Activated naive CD8-positive, alpha-beta T cell treated with anti-CD3 and anti-CD28 coated beads, Interleukin-2, amount 50 U/mL, for 24 hours (primary cell): ENCODE measurements at regions not wholly inside any gene's neighbourhood (a gene's known extent, or its start where the extent isn't known, plus 50 kb on each side); places are given as distances from the start of the nearest gene placed in this dataset.
"Not testable (repeated sequence)": the region's sequence is repeated elsewhere in the genome, so short reads cannot be mapped to it uniquely, and the experiment has no call there.

Source experiments
- ATAC-seq: fragments of 150-1000 bp; cut with Tn5 transposase; one replicate; pipeline ENCODE4 v1.10.0; 2021
- DNase-seq: peaks from one replicate; pipeline ENCODE4 v3.0.0; 2021
- H3K27ac Mint-ChIP-seq: one replicate; pipeline ENCODE4 v1.8.0; 2021; ENCODE audit warnings: mild to moderate bottlenecking, mixed read lengths
- H3K27me3 Mint-ChIP-seq: one replicate; pipeline ENCODE4 v1.8.0; 2021; ENCODE audit warnings: mixed read lengths
- H3K36me3 Mint-ChIP-seq: one replicate; pipeline ENCODE4 v1.8.0; 2021; ENCODE audit warnings: low read depth, mixed read lengths
- H3K4me1 Mint-ChIP-seq: one replicate; pipeline ENCODE4 v1.8.0; 2021; ENCODE audit warnings: mixed read lengths
- H3K4me3 Mint-ChIP-seq: one replicate; pipeline ENCODE4 v1.8.0; 2021; ENCODE audit warnings: mild to moderate bottlenecking, moderate library complexity, mixed read lengths
- H3K9me3 Mint-ChIP-seq: one replicate; pipeline ENCODE4 v1.8.0; 2021; ENCODE audit warnings: mixed read lengths

DNA sequence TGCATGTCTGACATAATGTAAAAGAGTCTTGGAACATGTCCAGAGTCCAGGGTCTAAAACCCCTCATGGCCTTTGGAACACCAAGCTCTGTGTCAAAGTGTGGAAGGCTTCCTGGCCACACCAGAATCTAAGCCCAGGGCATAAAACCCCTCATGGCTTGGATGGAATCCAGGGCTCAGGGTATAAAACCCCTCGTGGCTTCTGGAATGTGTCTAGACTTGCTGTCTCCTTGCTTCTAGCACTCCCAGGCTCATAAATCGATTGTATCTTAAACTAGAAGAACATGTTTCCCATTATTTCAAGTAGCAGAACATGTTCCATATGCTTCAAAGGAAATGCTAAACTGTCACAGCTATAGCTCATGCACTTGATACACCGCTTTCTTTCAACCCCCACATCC, 504.1 kb upstream of the SYNCRIP start:
- not testable (repeated sequence) for ATAC-seq, H3K9me3 Mint-ChIP-seq, DNase-seq, H3K27me3 Mint-ChIP-seq, H3K4me1 Mint-ChIP-seq, H3K36me3 Mint-ChIP-seq, H3K27ac Mint-ChIP-seq, H3K4me3 Mint-ChIP-seq

DNA sequence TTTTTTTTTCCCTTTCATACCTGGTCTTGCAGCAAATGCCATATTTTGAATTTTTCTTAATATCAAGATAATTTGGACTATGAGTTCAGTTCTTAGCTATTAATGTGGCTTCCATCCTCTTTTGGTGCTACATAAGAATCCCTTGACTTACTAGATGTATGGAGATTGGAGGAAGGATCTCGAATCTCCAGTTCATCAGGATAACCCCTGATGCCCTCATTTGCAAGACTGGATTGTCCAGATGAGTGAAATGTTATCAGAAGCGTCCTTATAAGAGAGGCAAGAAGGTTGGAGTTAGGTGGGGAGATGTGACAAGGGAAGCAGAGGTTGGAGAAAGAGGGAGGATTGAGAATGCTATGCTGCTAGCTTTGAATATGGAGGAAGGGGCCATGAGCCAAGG, 499.6 kb upstream of the SYNCRIP start:
- Mint-ChIP-seq H3K27ac (no peak overlapping the region), H3K4me1 (no peaks in the 10 kb centered on the region), H3K4me3 (no peak overlapping the region), H3K27me3 (no peaks in the 10 kb centered on the region), H3K9me3 (peaks cover 10% of the 10 kb centered on the region), H3K36me3 (no peaks in the 10 kb centered on the region)
- DNase-seq (no peak), ATAC-seq (no peak)

DNA sequence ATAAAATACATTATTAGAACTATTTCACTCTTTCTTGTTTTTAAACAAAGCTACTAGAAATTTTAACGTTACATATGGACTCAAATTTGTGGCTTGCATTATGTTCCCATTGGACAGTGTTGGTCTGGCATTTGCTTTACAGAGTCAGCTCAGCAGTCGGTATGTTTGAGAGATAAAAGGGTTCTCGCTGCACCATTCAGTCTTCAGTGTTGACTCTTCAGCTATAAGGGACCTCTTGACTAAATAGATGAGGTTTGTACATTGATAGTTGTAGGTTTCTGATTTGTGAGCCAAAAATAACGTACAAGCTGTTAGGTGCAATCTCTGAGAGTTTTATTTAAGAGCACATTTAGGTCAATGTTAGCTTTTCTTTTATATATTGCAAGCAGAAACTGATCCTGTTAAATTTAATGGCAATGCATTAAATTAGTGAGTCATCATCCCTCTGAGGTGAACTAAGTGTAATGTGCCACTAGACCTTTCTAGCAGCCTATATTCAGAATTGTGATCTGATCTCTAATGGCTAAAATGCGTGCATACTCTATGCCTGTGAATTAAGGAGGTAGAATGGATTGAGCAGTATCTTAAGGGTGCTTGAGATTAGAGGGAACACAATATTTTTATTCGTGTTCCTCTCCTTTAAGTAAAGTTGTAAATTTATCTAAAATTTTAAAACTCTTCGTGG, 485.6 kb upstream of the SYNCRIP start:
- Mint-ChIP-seq H3K4me3 (no peak overlapping the region), H3K27ac (no peak overlapping the region), H3K36me3 (no peaks in the 10 kb centered on the region), H3K4me1 (no peaks in the 10 kb centered on the region), H3K9me3 (peaks cover 29% of the 10 kb centered on the region), H3K27me3 (no peaks in the 10 kb centered on the region)
- no peak for ATAC-seq
- DNase-seq = no peak

DNA sequence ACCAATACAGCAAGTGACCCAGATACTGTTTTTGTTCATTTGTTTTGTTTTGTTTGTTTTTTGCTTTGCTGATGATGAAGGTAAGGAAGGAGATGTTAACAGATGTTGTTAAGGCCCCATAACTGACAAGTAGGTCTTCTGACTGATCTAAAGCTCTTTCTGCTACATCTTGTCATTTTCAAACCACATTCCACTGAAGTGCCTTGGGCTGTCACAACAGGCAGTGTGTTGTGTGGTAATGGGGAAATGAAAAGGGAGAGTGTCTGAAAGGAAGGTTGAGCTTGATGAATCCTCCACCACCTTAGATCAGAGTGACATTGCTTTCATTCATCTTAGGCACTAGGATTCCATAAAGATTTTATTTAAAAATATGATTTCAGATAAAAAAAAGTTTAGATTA, 479.4 kb upstream of the SYNCRIP start:
- Mint-ChIP-seq H3K9me3 (peaks cover 3% of the 10 kb centered on the region), H3K27ac (no peak overlapping the region), H3K27me3 (no peaks in the 10 kb centered on the region), H3K4me1 (no peaks in the 10 kb centered on the region), H3K4me3 (no peak overlapping the region), H3K36me3 (no peaks in the 10 kb centered on the region)
- DNase-seq (no peak), ATAC-seq (no peak)

DNA sequence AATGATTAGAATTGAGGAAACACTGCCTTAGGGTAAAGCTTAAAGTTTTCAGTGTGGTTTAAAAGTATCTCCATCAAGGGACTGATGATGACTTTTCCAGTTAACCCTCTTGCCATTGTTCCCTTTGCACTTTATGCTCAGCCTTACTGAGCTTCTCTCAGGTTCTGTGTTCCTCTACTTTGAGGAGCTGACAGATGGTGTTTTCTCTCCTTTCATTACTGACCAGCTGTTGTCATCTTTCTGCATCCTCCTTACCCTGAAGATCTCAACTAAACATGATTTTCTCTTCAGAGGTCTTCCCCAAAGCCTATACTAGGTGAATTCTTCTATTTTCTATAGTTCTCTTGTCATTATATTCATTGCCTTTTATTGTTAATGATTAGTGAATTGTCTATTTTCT, 475.6 kb upstream of the SYNCRIP start:
- ATAC-seq = no peak
- H3K9me3 Mint-ChIP-seq = peaks cover 3% of the 10 kb centered on the region
- H3K4me3 Mint-ChIP-seq = no peak overlapping the region
- DNase-seq = no peak
- H3K4me1 Mint-ChIP-seq = no peaks in the 10 kb centered on the region
- H3K27ac Mint-ChIP-seq = no peak overlapping the region
- no peaks in the 10 kb centered on the region for H3K27me3 Mint-ChIP-seq
- no peaks in the 10 kb centered on the region for H3K36me3 Mint-ChIP-seq

DNA sequence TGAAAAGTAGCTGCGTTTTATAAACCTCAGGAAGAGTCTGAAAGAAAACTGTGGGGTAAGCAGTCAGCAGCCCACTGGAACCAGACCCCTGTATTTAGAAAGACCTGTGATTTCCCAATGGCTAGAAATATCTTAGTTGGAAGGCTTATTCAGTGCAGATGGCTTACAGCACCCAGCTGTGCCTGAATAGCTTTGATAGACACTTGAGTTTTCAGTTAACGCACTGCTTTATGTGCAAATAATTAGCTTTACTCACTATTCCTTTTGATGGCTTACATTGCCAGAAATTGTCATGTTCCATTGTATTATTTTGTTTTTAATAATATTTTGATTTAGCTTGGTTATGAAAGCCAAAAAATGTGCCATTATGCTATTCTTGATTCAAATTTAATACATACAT, 465.3 kb upstream of the SYNCRIP start:
- Mint-ChIP-seq H3K4me3 (no peak overlapping the region), H3K36me3 (no peaks in the 10 kb centered on the region), H3K9me3 (peaks cover 20% of the 10 kb centered on the region), H3K27ac (no peak overlapping the region), H3K4me1 (no peaks in the 10 kb centered on the region), H3K27me3 (no peaks in the 10 kb centered on the region)
- ATAC-seq = no peak
- DNase-seq = no peak

DNA sequence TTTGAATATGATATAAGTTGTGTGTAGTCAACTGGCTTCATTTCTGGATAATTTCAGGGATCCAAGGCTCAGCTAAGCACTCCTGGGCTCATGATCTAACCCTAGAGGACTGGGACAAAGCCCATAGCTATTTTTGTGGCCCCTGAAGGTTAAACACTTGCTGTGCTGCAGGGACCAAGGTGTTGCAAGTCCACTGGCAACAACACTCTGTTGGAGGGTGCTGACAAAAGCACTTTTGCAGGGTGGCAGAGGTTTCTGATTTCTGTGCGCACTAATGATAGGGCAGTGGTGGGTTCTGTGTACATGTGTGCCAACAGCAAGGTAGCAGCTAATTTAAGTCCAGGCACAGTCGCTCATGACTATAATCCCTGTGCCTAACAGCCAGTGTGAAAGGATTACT, 445.3 kb upstream of the SYNCRIP start:
- H3K4me1 Mint-ChIP-seq = no peaks in the 10 kb centered on the region
- no peak overlapping the region for H3K4me3 Mint-ChIP-seq
- H3K27ac Mint-ChIP-seq = no peak overlapping the region
- peaks cover 25% of the 10 kb centered on the region for H3K9me3 Mint-ChIP-seq
- DNase-seq (no peak), ATAC-seq (no peak)
- H3K27me3 Mint-ChIP-seq = no peaks in the 10 kb centered on the region
- H3K36me3 Mint-ChIP-seq = no peaks in the 10 kb centered on the region

DNA sequence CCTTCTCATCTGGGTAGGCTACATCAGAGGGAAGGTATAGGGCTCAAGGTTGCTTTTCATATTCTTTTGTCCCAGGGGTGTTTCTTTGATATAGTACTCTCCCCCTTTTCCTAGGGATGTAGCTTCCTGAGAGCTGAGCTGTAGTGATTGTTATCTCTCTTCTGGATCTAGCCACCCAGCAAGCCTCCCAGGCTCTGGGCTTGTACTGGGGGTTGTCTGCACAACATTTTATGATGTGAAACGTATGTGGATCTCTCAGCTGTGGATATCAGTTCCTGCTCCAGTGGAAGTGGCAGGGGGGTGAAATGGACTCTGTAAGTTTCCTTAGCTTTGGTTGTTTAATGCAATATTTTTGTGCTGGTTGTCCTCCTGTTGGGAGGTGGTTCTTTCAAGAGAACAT, 437.3 kb upstream of the SYNCRIP start:
- Mint-ChIP-seq H3K4me3 (no peak overlapping the region), H3K4me1 (no peaks in the 10 kb centered on the region), H3K9me3 (peaks cover 11% of the 10 kb centered on the region), H3K27ac (no peak overlapping the region), H3K36me3 (no peaks in the 10 kb centered on the region), H3K27me3 (no peaks in the 10 kb centered on the region)
- ATAC-seq (no peak), DNase-seq (no peak)

DNA sequence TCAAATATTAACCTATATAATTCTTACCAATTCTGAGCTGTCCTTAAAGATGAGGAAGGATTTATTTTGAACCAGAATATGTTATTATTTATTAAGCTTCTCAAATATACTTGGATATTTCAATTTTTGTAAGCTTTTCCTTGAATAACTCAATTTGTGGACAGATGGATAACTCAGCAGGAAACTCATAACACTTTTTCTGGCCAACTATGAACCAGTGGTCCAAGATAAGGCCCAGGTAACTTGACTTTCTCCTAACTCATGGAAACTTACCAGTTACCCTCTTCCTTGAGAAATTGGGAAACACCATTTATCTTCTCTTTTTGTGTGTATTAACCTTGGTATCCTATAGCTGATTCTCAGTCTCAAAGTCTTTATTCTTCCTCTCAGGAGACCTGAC, 427.5 kb upstream of the SYNCRIP start:
- H3K4me1 Mint-ChIP-seq = no peaks in the 10 kb centered on the region
- ATAC-seq = no peak
- no peak overlapping the region for H3K4me3 Mint-ChIP-seq
- H3K27me3 Mint-ChIP-seq = no peaks in the 10 kb centered on the region
- H3K27ac Mint-ChIP-seq = no peak overlapping the region
- no peak for DNase-seq
- no peaks in the 10 kb centered on the region for H3K36me3 Mint-ChIP-seq
- peaks cover 2% of the 10 kb centered on the region for H3K9me3 Mint-ChIP-seq

DNA sequence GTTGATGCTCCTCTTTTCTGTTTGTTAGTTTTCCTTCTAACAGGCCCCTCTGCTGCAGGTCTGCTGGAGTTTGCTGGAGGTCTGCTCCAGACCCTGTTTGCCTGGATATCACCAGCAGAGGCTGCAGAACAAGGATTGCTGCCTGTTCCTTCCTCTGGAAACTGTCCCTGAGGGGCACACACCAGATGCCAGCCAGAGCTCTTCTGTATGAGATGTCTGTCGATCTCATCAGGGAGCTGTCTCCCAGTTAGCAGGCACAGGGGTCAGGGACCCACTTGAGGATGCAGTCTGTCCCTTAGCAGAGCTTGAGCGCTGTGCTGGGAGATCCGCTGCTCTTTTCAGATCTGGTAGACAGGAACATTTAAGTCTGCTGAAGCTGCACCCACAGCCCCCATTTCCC, 422.3 kb upstream of the SYNCRIP start:
- H3K4me3 Mint-ChIP-seq, ATAC-seq, H3K27ac Mint-ChIP-seq, H3K27me3 Mint-ChIP-seq, H3K9me3 Mint-ChIP-seq, H3K36me3 Mint-ChIP-seq, DNase-seq, H3K4me1 Mint-ChIP-seq: not testable (repeated sequence)

DNA sequence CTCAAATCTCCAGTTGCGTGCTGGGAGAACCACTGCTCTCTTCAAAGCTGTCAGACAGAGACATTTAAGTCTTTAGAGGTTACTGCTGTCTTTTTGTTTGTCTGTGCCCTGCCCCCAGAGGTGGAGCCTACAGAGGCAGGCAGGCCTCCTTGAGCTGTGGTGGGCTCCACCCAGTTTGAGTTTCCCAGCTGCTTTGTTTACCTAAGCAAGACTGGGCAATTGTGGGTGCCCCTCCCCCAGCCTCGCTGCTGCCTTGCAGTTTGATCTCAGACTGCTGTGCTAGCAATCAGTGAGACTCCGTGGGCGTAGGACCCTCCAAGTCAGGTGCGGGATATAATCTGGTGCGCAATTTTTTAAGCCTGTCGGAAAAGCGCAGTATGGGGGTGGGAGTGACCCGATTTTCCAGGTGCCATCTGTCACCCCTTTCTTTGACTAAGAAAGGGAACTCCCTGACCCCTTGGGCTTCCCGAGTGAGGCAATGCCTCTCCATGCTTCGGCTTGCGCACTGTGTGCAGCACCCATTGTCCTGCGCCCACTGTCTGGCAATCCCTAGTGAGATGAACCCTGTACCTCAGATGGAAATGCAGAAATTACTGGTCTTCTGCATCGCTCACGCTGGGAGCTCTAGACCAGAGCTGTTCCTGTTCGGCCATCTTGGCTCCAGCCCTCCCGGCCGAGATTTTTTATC, 414.8 kb upstream of the SYNCRIP start:
- not testable (repeated sequence) for H3K9me3 Mint-ChIP-seq, H3K36me3 Mint-ChIP-seq, ATAC-seq, H3K27ac Mint-ChIP-seq, DNase-seq, H3K27me3 Mint-ChIP-seq, H3K4me3 Mint-ChIP-seq, H3K4me1 Mint-ChIP-seq

DNA sequence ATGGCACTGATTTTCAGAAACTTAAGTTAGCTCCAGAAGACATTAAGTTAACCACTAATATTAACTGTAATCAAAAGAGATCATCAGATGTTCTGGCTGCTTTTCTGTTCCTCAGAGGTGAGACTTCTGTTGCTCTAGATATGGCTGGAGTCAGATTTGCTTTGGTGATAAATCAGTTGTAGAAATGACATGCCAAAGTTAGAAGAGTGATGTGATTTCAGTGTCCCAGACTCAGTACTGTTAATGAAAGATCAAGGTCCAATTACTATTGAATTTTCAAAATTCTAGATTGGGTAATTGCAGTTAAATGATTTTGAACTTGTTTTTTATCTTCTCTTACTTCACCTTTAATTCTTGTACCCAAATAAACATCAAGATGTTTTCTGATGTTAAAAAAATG, 402.4 kb upstream of the SYNCRIP start:
- no peaks in the 10 kb centered on the region for H3K4me1 Mint-ChIP-seq
- no peak overlapping the region for H3K27ac Mint-ChIP-seq
- no peak overlapping the region for H3K4me3 Mint-ChIP-seq
- no peaks in the 10 kb centered on the region for H3K27me3 Mint-ChIP-seq
- ATAC-seq (no peak), DNase-seq (no peak)
- peaks cover 17% of the 10 kb centered on the region for H3K9me3 Mint-ChIP-seq
- H3K36me3 Mint-ChIP-seq = no peaks in the 10 kb centered on the region

DNA sequence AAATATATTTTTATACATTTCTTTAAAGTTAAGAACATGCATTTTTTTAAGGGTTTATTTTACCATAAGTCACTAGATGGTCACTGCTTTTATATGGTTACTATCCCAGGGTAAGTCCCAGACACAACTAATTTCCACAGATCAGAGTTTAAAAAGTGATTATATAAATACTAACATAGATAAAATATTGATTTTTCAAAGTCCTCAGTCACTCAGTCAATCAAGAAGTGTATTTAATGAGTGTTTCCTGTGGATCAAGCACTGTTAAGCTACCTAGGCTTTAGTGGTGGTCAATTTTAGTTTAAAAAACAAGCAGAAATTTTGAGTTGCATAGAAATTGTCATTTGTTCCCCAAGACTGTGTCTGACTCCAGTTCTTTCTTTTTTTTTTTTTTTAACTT, 399.5 kb upstream of the SYNCRIP start:
- H3K27me3 Mint-ChIP-seq = no peaks in the 10 kb centered on the region
- ATAC-seq = no peak
- H3K36me3 Mint-ChIP-seq = no peaks in the 10 kb centered on the region
- no peak for DNase-seq
- H3K4me1 Mint-ChIP-seq = no peaks in the 10 kb centered on the region
- no peak overlapping the region for H3K27ac Mint-ChIP-seq
- H3K9me3 Mint-ChIP-seq = peaks cover 16% of the 10 kb centered on the region
- no peak overlapping the region for H3K4me3 Mint-ChIP-seq

DNA sequence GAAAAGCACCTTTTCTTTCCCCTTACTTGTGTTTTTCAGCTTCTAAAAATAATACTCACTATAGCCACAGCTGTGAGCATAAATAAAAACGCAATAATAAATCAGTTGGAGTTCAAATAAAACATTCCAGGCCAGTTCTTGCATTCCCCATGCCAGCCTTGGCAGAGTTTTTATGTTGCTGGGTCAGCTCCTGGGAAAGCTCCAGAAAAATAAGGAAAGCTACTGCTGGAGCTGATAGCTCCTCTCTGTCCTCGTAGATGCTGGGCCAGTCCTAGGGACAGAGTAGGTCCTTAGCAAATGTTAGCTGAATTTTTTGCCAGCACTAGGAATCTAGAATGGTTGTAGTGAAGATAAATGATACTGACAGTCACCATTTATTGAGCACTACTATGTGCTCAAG, 389.0 kb upstream of the SYNCRIP start:
- no peak for ATAC-seq
- Mint-ChIP-seq H3K36me3 (no peaks in the 10 kb centered on the region), H3K4me3 (no peak overlapping the region), H3K9me3 (peaks cover 5% of the 10 kb centered on the region), H3K27ac (no peak overlapping the region), H3K4me1 (no peaks in the 10 kb centered on the region), H3K27me3 (no peaks in the 10 kb centered on the region)
- no peak for DNase-seq

DNA sequence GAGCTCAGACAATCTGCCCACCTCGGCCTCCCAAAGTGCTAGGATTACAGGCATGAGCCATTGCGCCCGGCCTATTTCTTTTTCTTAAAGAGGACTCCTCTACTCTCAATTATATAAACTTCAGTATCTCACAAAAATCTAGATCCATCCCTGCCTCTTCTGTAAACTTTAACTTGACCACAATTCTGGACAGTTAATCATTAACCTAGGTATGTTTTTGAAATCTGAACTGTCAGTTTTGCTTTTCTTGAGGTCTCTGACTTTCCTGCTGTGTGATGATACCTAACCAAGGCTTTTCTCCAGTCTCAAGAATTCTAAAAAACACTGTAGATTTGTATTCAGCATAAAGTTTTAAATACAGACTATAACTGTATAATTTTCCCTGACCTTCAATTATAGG, 388.2 kb upstream of the SYNCRIP start:
- peaks cover 5% of the 10 kb centered on the region for H3K9me3 Mint-ChIP-seq
- H3K4me1 Mint-ChIP-seq = no peaks in the 10 kb centered on the region
- ATAC-seq (no peak), DNase-seq (no peak)
- no peak overlapping the region for H3K4me3 Mint-ChIP-seq
- no peaks in the 10 kb centered on the region for H3K27me3 Mint-ChIP-seq
- no peak overlapping the region for H3K27ac Mint-ChIP-seq
- no peaks in the 10 kb centered on the region for H3K36me3 Mint-ChIP-seq

DNA sequence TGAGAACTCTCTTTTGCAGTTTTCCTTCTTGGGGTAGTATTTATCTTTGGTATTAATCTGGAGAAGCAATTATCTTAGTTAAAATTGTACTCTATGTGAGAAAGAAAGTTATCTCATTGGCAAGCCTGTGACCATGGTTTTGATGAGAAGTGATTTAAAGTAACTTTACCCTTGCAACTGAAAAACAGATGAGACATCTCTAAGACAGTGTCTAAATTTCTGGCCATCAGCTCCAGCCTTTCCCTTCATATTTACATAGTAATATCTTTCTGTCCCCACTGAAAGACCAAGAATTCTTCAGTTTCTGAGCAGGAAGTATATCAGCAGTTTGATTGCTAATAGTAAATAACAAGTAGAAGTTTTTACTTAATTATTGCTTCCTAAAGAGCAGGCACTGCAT, 386.1 kb upstream of the SYNCRIP start:
- H3K36me3 Mint-ChIP-seq = no peaks in the 10 kb centered on the region
- no peak overlapping the region for H3K27ac Mint-ChIP-seq
- DNase-seq = no peak
- no peaks in the 10 kb centered on the region for H3K27me3 Mint-ChIP-seq
- no peaks in the 10 kb centered on the region for H3K4me1 Mint-ChIP-seq
- ATAC-seq = no peak
- H3K4me3 Mint-ChIP-seq = no peak overlapping the region
- H3K9me3 Mint-ChIP-seq = peaks cover 5% of the 10 kb centered on the region
